Fibroblast of peridontal ligament (primary cell): ENCODE measurements at regions not wholly inside any gene's neighbourhood (a gene's known extent, or its start where the extent isn't known, plus 50 kb on each side); places are given as distances from the start of the nearest gene placed in this dataset.
A peak's percentile ranks its signal among the peaks of the same experiment; 100 is the strongest.
"Not testable (repeated sequence)": the region's sequence is repeated elsewhere in the genome, so short reads cannot be mapped to it uniquely, and the experiment has no call there.

Experiments used
- DNase-seq: peaks from one replicate; pipeline ENCODE4 v3.0.0-alpha.2; 2010; ENCODE audit errors: extremely low read depth

- peak; percentile 5 for DNase-seq
Measured at GRCh38 chr16:58832386-58832895, 98.3 kb upstream of the GOT2 start.

- DNase-seq = no peak
Measured at GRCh38 chr16:58831386-58831785, 97.3 kb upstream of the GOT2 start.

GRCh38 chr16:58828901-58829545, 94.9 kb upstream of the GOT2 start:
- no peak for DNase-seq

GRCh38 chr16:58824201-58824600, 90.1 kb upstream of the GOT2 start:
- DNase-seq = no peak

GRCh38 chr16:58821886-58822285, 87.8 kb upstream of the GOT2 start:
- no peak for DNase-seq

- no peak for DNase-seq
Measured at GRCh38 chr16:58820411-58820810, 86.3 kb upstream of the GOT2 start.

- DNase-seq = no peak
Measured at GRCh38 chr16:58815181-58815888, 81.2 kb upstream of the GOT2 start.

- peak; percentile 61 for DNase-seq
Measured at GRCh38 chr16:58814348-58814801, 80.3 kb upstream of the GOT2 start.

GRCh38 chr16:58809213-58809612, 75.1 kb upstream of the GOT2 start:
- no peak for DNase-seq

- no peak for DNase-seq
Measured at GRCh38 chr16:58807276-58807675, 73.2 kb upstream of the GOT2 start.

- no peak for DNase-seq
Measured at GRCh38 chr16:58801838-58802237, 67.7 kb upstream of the GOT2 start.

GRCh38 chr16:58797137-58797801, 63.2 kb upstream of the GOT2 start:
- no peak for DNase-seq

GRCh38 chr16:58793366-58793765, 59.2 kb upstream of the GOT2 start:
- DNase-seq = no peak

GRCh38 chr16:58792188-58792587, 58.1 kb upstream of the GOT2 start:
- DNase-seq = no peak

GRCh38 chr16:58790816-58791557, 56.9 kb upstream of the GOT2 start:
- not testable (repeated sequence) for DNase-seq

- DNase-seq = no peak
Measured at GRCh38 chr16:58789351-58789750, 55.2 kb upstream of the GOT2 start.
